ENCODE measurements at regions not wholly inside any gene's neighbourhood (a gene's known extent, or its start where the extent isn't known, plus 50 kb on each side); places are given as distances from the start of the nearest gene placed in this dataset.

GRCh38 chr20:50287512-50287911, 96.9 kb downstream of the CEBPB start:
- CTCF ChIA-PET (ENCODE audit: low intra/inter-chr PET ratio): no interaction called here
- Histone ChIP-seq H3K27me3 (ENCODE audit: control insufficient read depth in 2 of 2, insufficient read depth in 2 of 2, low read length in 2 of 2) (no peaks in the 10 kb centered on the region; a peak in 1 of 5 replicates), H4K20me1 (replicated peaks; ENCODE audit: control insufficient read depth, insufficient read depth, low read length) (no peaks in the 10 kb centered on the region), H3K4me3 (no peak overlapping the region), H3K27ac (ENCODE audit: extremely low read depth, low read depth, low read length) (no peak overlapping the region), H3K4me2 (ENCODE audit: insufficient read depth, low read length) (no peak overlapping the region), H3K9me3 (replicated peaks; ENCODE audit: control insufficient read depth, insufficient read depth, low read depth, low read length) (no peaks in the 10 kb centered on the region), H3K79me2 (ENCODE audit: control insufficient read depth, insufficient read depth, low read length) (no peaks in the 10 kb centered on the region), H3K4me1 (replicated peaks in 1 of 2; ENCODE audit: control insufficient read depth in 2 of 2, insufficient read depth in 2 of 2, low read length in 2 of 2) (peaks cover 30 to 49% of the 10 kb centered on the region in 2 experiments), H2AFZ (ENCODE audit: low read depth, low read length) (no peak overlapping the region), H3K9ac (ENCODE audit: insufficient read depth in 1 of 2, low read depth in 2 of 2, low read length in 2 of 2) (peak overlapping the region in 1 of 2 experiments; percentile 67; a peak in 1 of 4 replicates), H3K9me1 (ENCODE audit: control insufficient read depth, insufficient read depth, low read length) (peaks cover under 1% of the 10 kb centered on the region), H3K36me3 (ENCODE audit: control insufficient read depth, insufficient read depth, low read length) (no peaks in the 10 kb centered on the region)
- TF ChIP-seq LEF1 (IDR thresholded peaks at IDR 0.05): no peak
- TF ChIP-seq EP300 (IDR thresholded peaks at IDR 0.05; ENCODE audit: low read length): no peak
- TF ChIP-seq DNMT1 (IDR thresholded peaks at IDR 0.05): no peak
- TF ChIP-seq KDM4B (IDR thresholded peaks at IDR 0.05; ENCODE audit: borderline replicate concordance in 2 of 2, low read depth in 1 of 2): no peak
- no peak for TF ChIP-seq GATAD2A (IDR thresholded peaks at IDR 0.05)
- TF ChIP-seq BCOR (IDR thresholded peaks at IDR 0.05): no peak
- no peak for TF ChIP-seq NFATC3 (IDR thresholded peaks at IDR 0.05)
- no peak for TF ChIP-seq RBM22 (IDR thresholded peaks at IDR 0.05; ENCODE audit: low read depth, low read length, poor library complexity, severe bottlenecking)
- TF ChIP-seq ZNF507 (tag; conservative IDR thresholded peaks at IDR 0.05): no peak
- TF ChIP-seq CBFB (CRISPR knock-in tag; IDR thresholded peaks at IDR 0.05): no peak
- no peak for TF ChIP-seq TSHZ1 (CRISPR knock-in tag; IDR thresholded peaks at IDR 0.05)
- no peak for TF ChIP-seq PHB2 (IDR thresholded peaks at IDR 0.05; ENCODE audit: low read depth)
- TF ChIP-seq ZNF384 (IDR thresholded peaks at IDR 0.05; ENCODE audit: low read depth, low read length): no peak
- TF ChIP-seq, protein P1, sequence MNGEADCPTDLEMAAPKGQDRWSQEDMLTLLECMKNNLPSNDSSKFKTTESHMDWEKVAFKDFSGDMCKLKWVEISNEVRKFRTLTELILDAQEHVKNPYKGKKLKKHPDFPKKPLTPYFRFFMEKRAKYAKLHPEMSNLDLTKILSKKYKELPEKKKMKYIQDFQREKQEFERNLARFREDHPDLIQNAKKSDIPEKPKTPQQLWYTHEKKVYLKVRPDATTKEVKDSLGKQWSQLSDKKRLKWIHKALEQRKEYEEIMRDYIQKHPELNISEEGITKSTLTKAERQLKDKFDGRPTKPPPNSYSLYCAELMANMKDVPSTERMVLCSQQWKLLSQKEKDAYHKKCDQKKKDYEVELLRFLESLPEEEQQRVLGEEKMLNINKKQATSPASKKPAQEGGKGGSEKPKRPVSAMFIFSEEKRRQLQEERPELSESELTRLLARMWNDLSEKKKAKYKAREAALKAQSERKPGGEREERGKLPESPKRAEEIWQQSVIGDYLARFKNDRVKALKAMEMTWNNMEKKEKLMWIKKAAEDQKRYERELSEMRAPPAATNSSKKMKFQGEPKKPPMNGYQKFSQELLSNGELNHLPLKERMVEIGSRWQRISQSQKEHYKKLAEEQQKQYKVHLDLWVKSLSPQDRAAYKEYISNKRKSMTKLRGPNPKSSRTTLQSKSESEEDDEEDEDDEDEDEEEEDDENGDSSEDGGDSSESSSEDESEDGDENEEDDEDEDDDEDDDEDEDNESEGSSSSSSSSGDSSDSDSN (IDR thresholded peaks at IDR 0.05; ENCODE audit: borderline replicate concordance in 1 of 2, low read depth in 2 of 2, low read length in 2 of 2): no peak
- no peak for TF ChIP-seq BMI1 (IDR thresholded peaks at IDR 0.05; ENCODE audit: low read length)
- no peak for TF ChIP-seq ZNF695 (CRISPR knock-in tag; IDR thresholded peaks at IDR 0.05)
- DNase-seq (ENCODE audit: extremely low read depth in 1 of 4, low spot score in 3 of 4) (no peak), ATAC-seq (no peak), FAIRE-seq (no peak)
- WGBS (ENCODE audit: insufficient coverage, low coverage, missing lambda C conversion rate): 53% methylated on average over 4 of the region's 4 CpGs
- in situ Hi-C loops (cut with MboI): no loop called here
- intact Hi-C loops (cut with micrococcal nuclease): no loop called here
- no TSS peak for BruUV-seq (replicated peaks)
- POLR2A ChIA-PET: no interaction called here

All from K562 (cell line).